ENCODE measurements at regions not wholly inside any gene's neighbourhood (a gene's known extent, or its start where the extent isn't known, plus 50 kb on each side); places are given as distances from the start of the nearest gene placed in this dataset.

DNA sequence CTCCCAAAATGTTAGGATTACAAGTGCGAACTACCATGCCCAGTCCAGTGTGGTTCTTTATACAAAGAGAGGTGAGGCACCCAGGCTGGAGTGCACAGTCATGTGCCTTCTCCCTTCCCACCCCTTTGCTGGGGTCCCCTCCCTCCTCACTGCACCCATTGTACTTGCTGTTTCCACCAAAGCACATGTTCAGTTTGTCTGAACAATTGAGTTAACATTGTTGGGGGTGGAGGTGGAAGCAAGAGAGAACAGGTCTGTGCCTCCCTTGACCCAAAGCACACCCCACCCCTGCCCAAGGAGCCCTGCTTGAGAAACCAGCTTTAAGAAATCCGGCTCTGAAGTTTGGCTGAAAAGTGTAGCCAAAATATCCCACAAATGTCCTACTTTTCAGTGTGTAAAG lies 142.3 kb upstream of the CDH5 start:
- TF ChIP-seq, protein P1, sequence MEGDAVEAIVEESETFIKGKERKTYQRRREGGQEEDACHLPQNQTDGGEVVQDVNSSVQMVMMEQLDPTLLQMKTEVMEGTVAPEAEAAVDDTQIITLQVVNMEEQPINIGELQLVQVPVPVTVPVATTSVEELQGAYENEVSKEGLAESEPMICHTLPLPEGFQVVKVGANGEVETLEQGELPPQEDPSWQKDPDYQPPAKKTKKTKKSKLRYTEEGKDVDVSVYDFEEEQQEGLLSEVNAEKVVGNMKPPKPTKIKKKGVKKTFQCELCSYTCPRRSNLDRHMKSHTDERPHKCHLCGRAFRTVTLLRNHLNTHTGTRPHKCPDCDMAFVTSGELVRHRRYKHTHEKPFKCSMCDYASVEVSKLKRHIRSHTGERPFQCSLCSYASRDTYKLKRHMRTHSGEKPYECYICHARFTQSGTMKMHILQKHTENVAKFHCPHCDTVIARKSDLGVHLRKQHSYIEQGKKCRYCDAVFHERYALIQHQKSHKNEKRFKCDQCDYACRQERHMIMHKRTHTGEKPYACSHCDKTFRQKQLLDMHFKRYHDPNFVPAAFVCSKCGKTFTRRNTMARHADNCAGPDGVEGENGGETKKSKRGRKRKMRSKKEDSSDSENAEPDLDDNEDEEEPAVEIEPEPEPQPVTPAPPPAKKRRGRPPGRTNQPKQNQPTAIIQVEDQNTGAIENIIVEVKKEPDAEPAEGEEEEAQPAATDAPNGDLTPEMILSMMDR (IDR thresholded peaks at IDR 0.05): no peak
- TF ChIP-seq POLR2A (IDR thresholded peaks at IDR 0.05) (no peak), POLR2AphosphoS5 (IDR thresholded peaks at IDR 0.05; ENCODE audit: insufficient read depth in 1 of 2, low read depth in 1 of 2) (no peak)
